ENCODE measurements at regions not wholly inside any gene's neighbourhood (a gene's known extent, or its start where the extent isn't known, plus 50 kb on each side); places are given as distances from the start of the nearest gene placed in this dataset.

GRCh38 chr18:24685254-24685959, 225.0 kb downstream of the HRH4 start:
- Histone ChIP-seq H3K27me3 (ENCODE audit: control insufficient read depth, insufficient read depth, low read length) (no peaks in the 10 kb centered on the region), H3K4me3 (ENCODE audit: insufficient read depth, low read depth, low read length) (no peak overlapping the region)
- no peak for DNase-seq

DNA sequence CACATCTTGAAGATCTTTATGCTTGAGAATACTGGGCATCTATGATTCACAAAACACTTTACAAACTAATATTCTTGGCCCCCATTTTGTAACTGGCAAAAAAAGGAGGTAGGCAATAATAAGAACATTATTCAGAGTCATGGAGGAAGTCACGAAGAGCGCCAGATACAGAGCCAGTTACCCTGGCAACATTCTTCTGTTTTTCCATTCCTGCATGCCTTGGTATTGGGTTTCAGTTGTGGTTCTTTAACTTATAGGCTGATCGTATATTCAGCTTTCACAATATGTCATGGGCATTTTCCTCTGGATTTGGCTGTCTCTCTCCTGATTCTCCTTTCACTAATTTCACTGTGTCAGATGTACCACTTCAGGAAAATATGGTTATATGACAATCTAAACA, 234.7 kb downstream of the HRH4 start:
- no peak for DNase-seq
- no peaks in the 10 kb centered on the region for H3K27me3 ChIP-seq (ENCODE audit: control insufficient read depth, insufficient read depth, low read length)
- H3K4me3 ChIP-seq (ENCODE audit: insufficient read depth, low read depth, low read length) = no peak overlapping the region
- H3K36me3 ChIP-seq (replicated peaks; ENCODE audit: control insufficient read depth, insufficient read depth, low read length) = no peaks in the 10 kb centered on the region

More at GRCh38 chr18:24685254-24685959, 225.0 kb downstream of the HRH4 start:
- H3K36me3 ChIP-seq (replicated peaks; ENCODE audit: control insufficient read depth, insufficient read depth, low read length) = no peaks in the 10 kb centered on the region

DNA sequence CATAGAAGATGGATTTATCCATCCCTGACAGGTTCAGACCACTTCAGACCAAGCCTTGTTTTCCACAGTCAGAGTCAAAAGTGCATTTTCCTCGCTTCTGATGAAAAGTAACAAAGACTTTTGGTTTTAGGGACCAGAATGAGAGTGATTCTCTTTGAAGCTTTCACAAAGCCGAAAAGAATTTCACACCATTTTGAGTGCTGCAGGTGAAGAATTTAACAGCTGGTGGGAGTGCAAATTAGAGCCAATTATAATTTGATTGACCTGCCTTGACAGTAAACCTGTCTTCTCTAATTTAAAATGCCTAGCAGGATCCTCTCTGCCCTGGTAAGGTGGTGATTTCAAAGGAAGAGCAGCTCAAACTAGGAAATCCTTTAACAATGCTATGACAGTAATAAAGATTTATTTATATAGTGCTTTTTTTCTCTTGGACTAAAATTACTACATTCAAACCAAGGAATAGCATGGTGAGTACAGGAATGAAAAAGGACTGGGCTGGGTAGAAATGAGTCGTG, 241.6 kb downstream of the HRH4 start:
- Histone ChIP-seq H3K27me3 (ENCODE audit: control insufficient read depth, insufficient read depth, low read length) (no peaks in the 10 kb centered on the region), H3K4me3 (ENCODE audit: insufficient read depth, low read depth, low read length) (no peak overlapping the region), H3K36me3 (replicated peaks; ENCODE audit: control insufficient read depth, insufficient read depth, low read length) (no peaks in the 10 kb centered on the region)
- no peak for DNase-seq

DNA sequence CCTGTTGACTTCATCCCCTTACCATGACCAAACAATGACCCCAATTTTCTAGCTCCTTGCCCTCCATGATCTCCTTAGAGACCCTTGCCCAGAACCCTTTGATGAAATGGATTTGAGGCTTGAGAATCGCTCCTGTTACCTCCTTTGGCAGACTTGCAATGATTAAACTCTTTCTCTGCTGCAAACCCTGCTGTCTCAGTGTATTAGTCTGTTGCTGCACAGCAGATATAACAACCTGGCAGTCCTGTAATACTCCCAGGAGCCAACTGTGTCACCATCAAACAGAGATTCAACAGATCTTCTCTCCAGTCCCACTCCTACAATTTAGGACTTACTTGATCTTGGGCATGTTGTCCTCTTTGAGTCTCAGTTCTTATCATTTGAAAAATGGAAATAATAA, 242.9 kb downstream of the HRH4 start:
- no peak overlapping the region for H3K4me3 ChIP-seq (ENCODE audit: insufficient read depth, low read depth, low read length)
- no peak for DNase-seq
- no peaks in the 10 kb centered on the region for H3K36me3 ChIP-seq (replicated peaks; ENCODE audit: control insufficient read depth, insufficient read depth, low read length)
- no peaks in the 10 kb centered on the region for H3K27me3 ChIP-seq (ENCODE audit: control insufficient read depth, insufficient read depth, low read length)

DNA sequence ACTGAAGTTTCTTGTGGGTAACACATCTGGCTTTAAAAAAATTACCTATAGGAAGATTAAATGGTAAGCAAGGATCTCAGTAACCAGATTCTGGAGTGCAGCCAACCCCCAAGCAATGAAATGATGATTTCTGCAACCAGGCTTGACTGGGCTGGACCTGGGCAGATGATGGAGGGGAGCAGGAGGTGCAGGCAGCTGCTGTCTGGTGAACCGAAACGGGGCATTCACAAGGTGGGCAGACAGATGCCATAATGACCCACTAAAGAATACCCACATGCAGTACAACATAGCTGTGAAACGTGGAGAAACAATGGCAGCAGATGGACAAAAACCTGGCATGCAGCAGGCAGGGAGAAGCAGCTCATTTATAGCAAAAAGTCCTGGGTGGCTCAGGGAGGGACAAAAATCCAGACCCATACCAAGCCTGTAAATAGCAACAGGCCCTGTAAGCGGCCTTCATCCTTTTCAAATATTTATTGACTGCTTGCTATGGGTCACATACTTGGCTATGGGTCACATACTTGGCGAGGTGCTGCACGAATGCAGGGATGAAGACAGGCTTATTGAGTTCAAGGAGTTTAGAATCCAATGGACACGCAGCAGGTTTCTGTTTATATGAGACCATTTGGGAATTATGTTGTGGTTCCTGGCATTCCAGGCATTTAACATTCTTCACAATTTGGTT, 244.7 kb downstream of the HRH4 start:
- no peak for DNase-seq
- H3K27me3 ChIP-seq (ENCODE audit: control insufficient read depth, insufficient read depth, low read length) = no peaks in the 10 kb centered on the region
- H3K36me3 ChIP-seq (replicated peaks; ENCODE audit: control insufficient read depth, insufficient read depth, low read length) = no peaks in the 10 kb centered on the region
- no peak overlapping the region for H3K4me3 ChIP-seq (ENCODE audit: insufficient read depth, low read depth, low read length)

- Histone ChIP-seq H3K4me3 (ENCODE audit: insufficient read depth, low read depth, low read length) (no peak overlapping the region), H3K36me3 (replicated peaks; ENCODE audit: control insufficient read depth, insufficient read depth, low read length) (no peaks in the 10 kb centered on the region), H3K27me3 (ENCODE audit: control insufficient read depth, insufficient read depth, low read length) (no peaks in the 10 kb centered on the region)
- DNase-seq = no peak
Observed at GRCh38 chr18:24710474-24710873, 250.0 kb downstream of the HRH4 start.

DNA sequence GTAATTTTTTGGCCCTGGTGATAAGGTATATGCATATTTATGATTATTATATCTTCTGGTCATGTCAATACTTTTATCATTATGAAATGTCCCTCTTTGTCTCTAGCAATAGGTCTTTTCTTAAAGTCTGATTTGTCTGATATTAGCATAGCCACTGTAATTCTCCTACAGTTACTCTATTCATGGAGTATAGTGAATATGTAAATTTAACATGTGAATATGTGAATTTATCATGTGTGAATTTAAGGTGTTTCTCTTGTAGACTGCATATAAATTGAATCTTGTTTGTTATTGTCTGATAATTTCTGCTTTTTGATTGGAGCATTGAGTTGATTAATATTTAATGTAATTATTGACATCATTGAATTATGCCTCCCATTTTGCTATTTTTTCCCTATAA, 259.4 kb downstream of the HRH4 start:
- H3K4me3 ChIP-seq (ENCODE audit: insufficient read depth, low read depth, low read length) = no peak overlapping the region
- H3K27me3 ChIP-seq (ENCODE audit: control insufficient read depth, insufficient read depth, low read length) = no peaks in the 10 kb centered on the region
- no peak for DNase-seq
- no peaks in the 10 kb centered on the region for H3K36me3 ChIP-seq (replicated peaks; ENCODE audit: control insufficient read depth, insufficient read depth, low read length)

GRCh38 chr18:24721388-24721787, 261.0 kb downstream of the HRH4 start:
- H3K4me3 ChIP-seq (ENCODE audit: insufficient read depth, low read depth, low read length) = no peak overlapping the region
- no peak for DNase-seq

GRCh38 chr18:24725644-24726415, 265.4 kb downstream of the HRH4 start:
- Histone ChIP-seq H3K4me3 (ENCODE audit: insufficient read depth, low read depth, low read length) (no peak overlapping the region), H3K36me3 (replicated peaks; ENCODE audit: control insufficient read depth, insufficient read depth, low read length) (no peaks in the 10 kb centered on the region), H3K27me3 (ENCODE audit: control insufficient read depth, insufficient read depth, low read length) (no peaks in the 10 kb centered on the region; the same call in none of the 2 replicates)
- DNase-seq = no peak

More at GRCh38 chr18:24721388-24721787, 261.0 kb downstream of the HRH4 start:
- Histone ChIP-seq H3K36me3 (replicated peaks; ENCODE audit: control insufficient read depth, insufficient read depth, low read length) (no peaks in the 10 kb centered on the region), H3K27me3 (ENCODE audit: control insufficient read depth, insufficient read depth, low read length) (no peaks in the 10 kb centered on the region)

DNA sequence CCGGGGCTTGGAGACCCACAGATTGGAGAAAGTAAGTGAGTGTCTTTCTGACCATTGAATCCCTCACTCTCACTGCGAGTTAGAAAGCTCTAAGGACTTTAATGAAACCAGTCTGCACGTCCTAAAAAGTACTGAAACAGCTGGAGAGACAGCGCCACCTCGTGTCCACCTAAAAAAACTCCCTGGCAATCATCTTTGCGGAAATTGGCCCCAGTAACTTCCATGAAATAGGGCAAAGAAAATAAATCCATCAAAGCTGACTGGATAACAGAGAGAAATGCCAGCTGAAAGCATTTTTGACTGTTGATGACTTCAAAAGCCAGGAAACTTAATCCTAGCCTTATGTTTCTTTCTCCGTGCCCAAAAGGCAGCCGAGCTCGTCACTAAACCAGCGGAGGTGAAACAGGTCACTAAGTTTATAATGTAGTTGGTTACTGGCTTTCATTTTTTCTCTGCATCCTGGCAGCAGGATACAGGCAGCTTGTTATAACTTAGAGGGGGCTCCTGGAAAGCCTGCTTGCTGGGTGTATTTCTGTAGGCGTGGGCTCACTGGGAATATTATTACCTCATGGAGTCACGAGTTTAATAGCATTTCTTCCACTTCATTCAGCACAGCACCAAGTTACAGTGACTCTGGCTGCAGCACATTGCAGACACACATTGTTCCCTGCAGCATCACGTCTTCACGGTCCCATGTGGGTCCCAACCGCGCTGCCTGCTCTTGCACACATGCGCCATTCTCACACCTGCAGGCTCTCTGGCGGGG, 266.5 kb downstream of the HRH4 start:
- Histone ChIP-seq H3K4me3 (ENCODE audit: insufficient read depth, low read depth, low read length) (no peak overlapping the region), H3K36me3 (replicated peaks; ENCODE audit: control insufficient read depth, insufficient read depth, low read length) (no peaks in the 10 kb centered on the region), H3K27me3 (ENCODE audit: control insufficient read depth, insufficient read depth, low read length) (no peaks in the 10 kb centered on the region; the same call in none of the 2 replicates)
- DNase-seq = peak; percentile 46

DNA sequence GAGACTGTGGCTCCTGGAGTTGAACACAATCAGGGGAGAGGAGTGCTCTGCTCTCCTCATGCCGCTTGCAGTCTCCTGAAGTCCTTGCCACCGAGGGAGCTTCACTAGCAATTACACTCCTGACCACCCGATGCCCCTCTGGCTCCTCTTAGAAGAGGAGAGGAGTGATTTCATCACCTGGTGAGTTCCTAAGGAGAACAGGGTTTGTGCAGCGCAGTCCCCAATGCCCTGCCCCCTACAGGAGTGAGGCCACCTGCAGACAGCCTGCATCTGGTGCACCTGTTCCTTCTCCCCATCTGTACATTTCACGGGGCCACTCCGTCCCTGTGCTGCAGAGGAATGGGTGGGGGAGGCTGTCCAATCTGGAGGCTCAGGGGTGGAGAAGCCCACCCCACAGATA, 267.2 kb downstream of the HRH4 start:
- peak; percentile 32 for DNase-seq
- Histone ChIP-seq H3K36me3 (replicated peaks; ENCODE audit: control insufficient read depth, insufficient read depth, low read length) (no peaks in the 10 kb centered on the region), H3K27me3 (ENCODE audit: control insufficient read depth, insufficient read depth, low read length) (no peaks in the 10 kb centered on the region; the same call in none of the 2 replicates), H3K4me3 (ENCODE audit: insufficient read depth, low read depth, low read length) (no peak overlapping the region)

- no peaks in the 10 kb centered on the region for H3K36me3 ChIP-seq (replicated peaks; ENCODE audit: control insufficient read depth, insufficient read depth, low read length)
- DNase-seq = no peak
- no peaks in the 10 kb centered on the region; the same call in none of the 2 replicates for H3K27me3 ChIP-seq (ENCODE audit: control insufficient read depth, insufficient read depth, low read length)
- no peak overlapping the region for H3K4me3 ChIP-seq (ENCODE audit: insufficient read depth, low read depth, low read length)
Observed at GRCh38 chr18:24731158-24731557, 270.7 kb downstream of the HRH4 start.

- Histone ChIP-seq H3K27me3 (ENCODE audit: control insufficient read depth, insufficient read depth, low read length) (no peaks in the 10 kb centered on the region; the same call in none of the 2 replicates), H3K4me3 (ENCODE audit: insufficient read depth, low read depth, low read length) (no peak overlapping the region), H3K36me3 (replicated peaks; ENCODE audit: control insufficient read depth, insufficient read depth, low read length) (no peaks in the 10 kb centered on the region)
- no peak for DNase-seq
Observed at GRCh38 chr18:24731981-24732380, 271.5 kb downstream of the HRH4 start.

- no peaks in the 10 kb centered on the region for H3K36me3 ChIP-seq (replicated peaks; ENCODE audit: control insufficient read depth, insufficient read depth, low read length)
- no peak for DNase-seq
- no peaks in the 10 kb centered on the region for H3K27me3 ChIP-seq (ENCODE audit: control insufficient read depth, insufficient read depth, low read length)
- no peak overlapping the region for H3K4me3 ChIP-seq (ENCODE audit: insufficient read depth, low read depth, low read length)
Observed at GRCh38 chr18:24734058-24734457, 273.6 kb downstream of the HRH4 start.

All from H7 (cell line).